Hepatocyte (in vitro differentiated cells): ENCODE measurements at regions not wholly inside any gene's neighbourhood (a gene's known extent, or its start where the extent isn't known, plus 50 kb on each side); places are given as distances from the start of the nearest gene placed in this dataset.
"Not testable (repeated sequence)": the region's sequence is repeated elsewhere in the genome, so short reads cannot be mapped to it uniquely, and the experiment has no call there.

Experiments used
- EZH2 ChIP-seq: fragments of 200-600 bp; sonication (generic); IDR thresholded peaks from 2 replicates; pipeline ENCODE4 v1.6.1; 2016; ENCODE audit warnings: antibody characterized with exemption, mild to moderate bottlenecking, borderline replicate concordance
- TF ChIP-seq, protein P1 (sequence below): fragments of 200-600 bp; sonication (generic); IDR thresholded peaks from 2 replicates; pipeline ENCODE4 v1.5.1; 2016; ENCODE audit warnings: antibody characterized with exemption, mild to moderate bottlenecking; ENCODE audit not compliant: poor library complexity

DNA sequence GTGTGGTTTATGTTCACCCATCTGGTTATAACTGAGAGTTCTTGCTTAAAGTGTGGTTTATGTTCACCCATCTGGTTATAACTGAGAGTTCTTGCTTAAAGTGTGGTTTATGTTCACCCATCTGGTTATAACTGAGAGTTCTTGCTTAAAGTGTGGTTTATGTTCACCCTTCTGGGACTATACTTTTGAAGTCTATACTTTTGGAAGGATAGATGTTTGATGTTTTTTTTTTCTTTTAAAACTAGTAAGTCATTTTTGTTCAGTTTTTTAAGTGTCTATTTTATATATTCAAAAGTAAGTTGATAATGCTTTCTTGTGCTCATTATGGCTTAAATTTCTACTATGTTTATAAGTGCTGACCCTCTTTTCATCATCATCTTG, 155.3 kb downstream of the SYT15 start:
- TF ChIP-seq, protein P1, sequence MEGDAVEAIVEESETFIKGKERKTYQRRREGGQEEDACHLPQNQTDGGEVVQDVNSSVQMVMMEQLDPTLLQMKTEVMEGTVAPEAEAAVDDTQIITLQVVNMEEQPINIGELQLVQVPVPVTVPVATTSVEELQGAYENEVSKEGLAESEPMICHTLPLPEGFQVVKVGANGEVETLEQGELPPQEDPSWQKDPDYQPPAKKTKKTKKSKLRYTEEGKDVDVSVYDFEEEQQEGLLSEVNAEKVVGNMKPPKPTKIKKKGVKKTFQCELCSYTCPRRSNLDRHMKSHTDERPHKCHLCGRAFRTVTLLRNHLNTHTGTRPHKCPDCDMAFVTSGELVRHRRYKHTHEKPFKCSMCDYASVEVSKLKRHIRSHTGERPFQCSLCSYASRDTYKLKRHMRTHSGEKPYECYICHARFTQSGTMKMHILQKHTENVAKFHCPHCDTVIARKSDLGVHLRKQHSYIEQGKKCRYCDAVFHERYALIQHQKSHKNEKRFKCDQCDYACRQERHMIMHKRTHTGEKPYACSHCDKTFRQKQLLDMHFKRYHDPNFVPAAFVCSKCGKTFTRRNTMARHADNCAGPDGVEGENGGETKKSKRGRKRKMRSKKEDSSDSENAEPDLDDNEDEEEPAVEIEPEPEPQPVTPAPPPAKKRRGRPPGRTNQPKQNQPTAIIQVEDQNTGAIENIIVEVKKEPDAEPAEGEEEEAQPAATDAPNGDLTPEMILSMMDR, result not testable (repeated sequence)
- TF ChIP-seq EZH2, result not testable (repeated sequence)
